ENCODE measurements at regions not wholly inside any gene's neighbourhood (a gene's known extent, or its start where the extent isn't known, plus 50 kb on each side); places are given as distances from the start of the nearest gene placed in this dataset.

DNA sequence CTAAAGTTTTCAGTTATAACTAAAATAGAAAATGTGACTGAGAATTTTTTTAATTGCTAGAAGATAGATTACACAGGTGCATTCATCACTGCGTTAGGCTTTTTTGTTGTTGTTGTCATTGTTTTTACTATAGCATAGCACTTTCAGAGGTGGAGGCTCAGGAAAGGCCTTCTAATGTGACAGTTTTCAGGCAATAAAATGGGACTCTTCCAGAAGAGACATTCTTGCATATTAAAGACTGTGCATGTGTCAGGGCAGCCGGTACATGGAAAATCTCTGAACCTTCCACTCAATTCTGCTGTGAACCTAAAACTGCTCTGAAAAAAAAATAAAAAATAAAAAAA lies 175.2 kb downstream of the METTL4 start:
- TF ChIP-seq, protein P1, sequence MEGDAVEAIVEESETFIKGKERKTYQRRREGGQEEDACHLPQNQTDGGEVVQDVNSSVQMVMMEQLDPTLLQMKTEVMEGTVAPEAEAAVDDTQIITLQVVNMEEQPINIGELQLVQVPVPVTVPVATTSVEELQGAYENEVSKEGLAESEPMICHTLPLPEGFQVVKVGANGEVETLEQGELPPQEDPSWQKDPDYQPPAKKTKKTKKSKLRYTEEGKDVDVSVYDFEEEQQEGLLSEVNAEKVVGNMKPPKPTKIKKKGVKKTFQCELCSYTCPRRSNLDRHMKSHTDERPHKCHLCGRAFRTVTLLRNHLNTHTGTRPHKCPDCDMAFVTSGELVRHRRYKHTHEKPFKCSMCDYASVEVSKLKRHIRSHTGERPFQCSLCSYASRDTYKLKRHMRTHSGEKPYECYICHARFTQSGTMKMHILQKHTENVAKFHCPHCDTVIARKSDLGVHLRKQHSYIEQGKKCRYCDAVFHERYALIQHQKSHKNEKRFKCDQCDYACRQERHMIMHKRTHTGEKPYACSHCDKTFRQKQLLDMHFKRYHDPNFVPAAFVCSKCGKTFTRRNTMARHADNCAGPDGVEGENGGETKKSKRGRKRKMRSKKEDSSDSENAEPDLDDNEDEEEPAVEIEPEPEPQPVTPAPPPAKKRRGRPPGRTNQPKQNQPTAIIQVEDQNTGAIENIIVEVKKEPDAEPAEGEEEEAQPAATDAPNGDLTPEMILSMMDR (IDR thresholded peaks at IDR 0.05), result no peak

DNA sequence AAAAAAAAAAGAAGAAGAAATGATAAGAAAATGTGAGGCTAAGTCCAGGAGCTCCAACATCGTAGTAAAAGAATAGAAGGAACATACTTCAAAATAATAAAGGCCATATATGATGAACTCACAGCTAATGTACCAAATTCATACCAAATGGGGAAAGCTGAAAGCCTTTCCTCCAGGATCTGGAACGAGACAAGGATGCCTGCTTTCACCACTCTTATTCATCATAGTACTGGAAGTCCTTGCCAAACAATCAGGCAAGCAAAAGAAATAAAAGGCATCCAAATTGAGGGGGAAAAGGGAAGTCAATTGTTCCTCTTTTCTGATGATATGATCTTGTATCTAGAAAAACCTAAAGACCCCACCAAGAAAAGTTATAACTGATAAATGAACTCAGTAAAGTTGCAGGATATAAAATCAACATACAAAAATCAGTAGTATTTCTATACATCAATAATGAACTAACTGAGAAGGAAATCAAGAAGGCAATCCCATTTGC lies 170.6 kb downstream of the METTL4 start:
- TF ChIP-seq, protein P1 (IDR thresholded peaks at IDR 0.05), result no peak

DNA sequence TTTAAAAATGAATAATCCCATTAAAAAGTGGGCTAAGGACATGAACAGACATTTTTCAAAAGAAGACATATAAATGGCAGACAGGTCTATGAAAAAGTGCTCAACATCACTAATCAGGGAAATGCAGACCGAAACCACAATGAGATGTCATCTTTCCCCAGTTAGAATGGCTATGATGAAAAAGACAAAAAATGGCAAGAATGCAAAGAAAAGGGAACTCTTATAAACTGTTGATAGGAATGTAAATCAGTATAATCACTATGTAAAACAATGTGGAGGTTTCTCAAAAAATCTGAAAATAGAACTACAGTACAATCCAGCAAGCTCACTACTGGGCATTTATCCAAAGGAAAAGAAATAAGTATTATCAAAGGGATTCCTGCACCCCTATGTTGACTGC lies 169.2 kb downstream of the METTL4 start:
- TF ChIP-seq, protein P1 (IDR thresholded peaks at IDR 0.05), result no peak

DNA sequence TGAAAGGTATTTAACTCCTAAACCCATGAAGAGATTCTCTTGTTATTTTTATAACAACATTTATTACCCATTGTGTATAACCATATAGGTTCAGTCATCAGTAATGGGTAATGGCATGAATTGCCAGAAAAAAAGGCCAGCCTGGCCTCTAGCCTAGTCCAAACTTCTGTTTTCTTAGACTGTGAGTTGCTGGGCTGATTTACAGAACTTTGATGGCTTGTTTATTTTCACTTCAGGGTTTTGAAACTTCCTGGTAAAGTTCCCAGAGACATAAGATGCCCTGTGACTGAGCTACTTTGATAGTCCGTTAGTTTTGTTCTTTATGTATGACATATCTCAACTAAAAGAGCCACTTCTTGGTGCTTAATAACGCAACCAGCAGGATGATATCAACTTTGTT lies 164.8 kb downstream of the METTL4 start:
- TF ChIP-seq, protein P1 (IDR thresholded peaks at IDR 0.05), result no peak

DNA sequence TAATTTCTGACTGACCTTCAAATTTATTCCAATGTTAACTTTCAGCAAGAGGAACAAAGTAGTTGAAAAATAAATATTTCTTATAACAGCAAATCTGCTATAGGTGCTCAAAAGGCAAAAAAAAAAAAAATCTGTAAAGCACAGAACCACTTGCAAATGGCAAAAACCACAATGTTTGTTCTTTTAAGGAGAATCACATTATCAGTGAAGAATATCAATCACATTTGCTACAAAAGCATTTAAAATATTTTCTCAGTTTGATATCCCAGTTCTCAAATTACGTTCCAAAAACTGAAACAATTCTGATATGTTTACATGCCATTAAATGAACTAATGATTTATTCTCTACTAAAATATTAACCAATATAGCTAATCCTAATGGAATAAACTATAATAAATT lies 163.3 kb downstream of the METTL4 start:
- TF ChIP-seq, protein P1 (IDR thresholded peaks at IDR 0.05), result no peak

DNA sequence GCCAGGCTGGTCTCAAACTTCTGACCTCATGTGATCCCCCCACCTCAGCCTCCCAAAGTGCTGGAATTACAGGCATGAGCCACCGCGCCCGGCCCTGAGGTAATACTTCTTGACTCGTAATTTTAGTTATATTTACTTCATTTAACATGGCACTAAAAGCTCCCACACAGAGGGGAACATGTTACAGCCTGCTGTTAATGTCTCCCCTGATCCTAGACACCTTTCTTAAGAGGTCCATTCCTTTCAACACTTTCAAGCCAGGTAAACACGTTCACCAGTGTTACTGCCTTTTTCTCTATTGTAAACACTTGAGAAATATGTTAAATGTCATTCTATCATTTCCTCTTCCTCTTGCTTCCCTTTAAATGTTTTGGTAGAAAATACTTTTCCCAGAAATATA lies 161.4 kb downstream of the METTL4 start:
- TF ChIP-seq, protein P1 (IDR thresholded peaks at IDR 0.05), result no peak

DNA sequence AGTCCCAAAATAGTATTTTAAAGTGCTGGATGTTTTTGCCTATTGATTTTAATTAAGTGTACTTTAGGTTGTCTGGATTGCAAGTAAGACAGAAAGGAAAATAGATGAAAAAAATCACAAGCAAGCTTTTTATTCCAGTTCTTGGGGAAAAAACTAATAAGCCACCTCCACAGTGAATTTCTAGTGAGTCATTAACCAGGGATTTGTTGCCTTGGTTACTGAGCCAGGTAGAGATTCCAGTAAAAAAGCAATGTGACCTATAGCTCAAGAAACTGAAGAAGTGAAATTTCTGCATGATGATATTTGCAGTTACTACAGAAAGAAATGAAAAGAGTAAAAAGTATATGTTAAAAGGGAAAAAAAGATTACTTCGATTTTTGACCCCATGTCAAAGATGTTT lies 160.6 kb downstream of the METTL4 start:
- TF ChIP-seq, protein P1 (IDR thresholded peaks at IDR 0.05), result no peak

DNA sequence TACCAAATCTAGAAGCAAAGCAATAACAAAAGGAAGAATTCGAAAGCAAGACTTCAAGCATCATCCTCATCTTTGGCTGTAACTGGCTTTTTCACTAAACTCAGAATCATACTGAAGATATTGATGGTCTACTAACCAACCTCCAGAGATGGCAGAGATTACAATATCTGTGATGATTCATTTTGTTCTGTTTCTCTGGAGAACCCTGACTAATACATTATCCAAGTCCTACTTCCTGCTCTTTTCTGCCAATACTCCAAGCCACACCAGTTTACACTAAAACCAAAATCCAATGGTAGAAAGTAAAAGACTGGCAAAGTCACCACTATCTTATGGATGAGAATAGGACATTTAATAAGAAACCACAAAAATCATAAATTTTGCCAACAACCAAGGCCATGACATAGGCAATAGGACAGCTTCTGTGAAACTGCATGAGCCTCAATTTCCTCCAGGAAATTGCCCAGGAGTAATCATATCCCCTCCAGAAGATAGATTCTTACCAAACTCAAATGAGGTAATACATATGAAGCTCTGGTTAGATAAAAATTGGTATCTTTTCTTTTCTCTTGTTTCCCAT lies 159.8 kb downstream of the METTL4 start:
- TF ChIP-seq, protein P1 (IDR thresholded peaks at IDR 0.05), result no peak

All from LNCAP (cell line).